ENCODE measurements at regions not wholly inside any gene's neighbourhood (a gene's known extent, or its start where the extent isn't known, plus 50 kb on each side); places are given as distances from the start of the nearest gene placed in this dataset.

- intact Hi-C loops (cut with micrococcal nuclease): no loop called here
- ATAC-seq: no peak
- no peak overlapping the region for H3K27ac Mint-ChIP-seq
These were observed 314.5 kb upstream of the AKR1E2 start for GRCh38 chr10:4511509-4511908.

GRCh38 chr10:4509405-4509804, 316.6 kb upstream of the AKR1E2 start:
- H3K9me3 Mint-ChIP-seq: no peaks in the 10 kb centered on the region
- intact Hi-C loops (cut with micrococcal nuclease): no loop called here
- H3K4me1 Mint-ChIP-seq (ENCODE audit: low read depth): peaks cover 4% of the 10 kb centered on the region
- no peak overlapping the region for H3K4me3 Mint-ChIP-seq
- TF ChIP-seq CTCF (IDR thresholded peaks at IDR 0.05): no peak
- H3K27me3 Mint-ChIP-seq: peaks cover 2% of the 10 kb centered on the region
- POLR2A ChIA-PET: no interaction called here
- CTCF ChIA-PET: interaction anchor here (0.6 kb wide), 1 partner anchor 35 kb away, joined by 3 read pairs; no protein-coding TSS in a partner anchor
- DNase-seq (no peak), ATAC-seq (no peak)
- no peaks in the 10 kb centered on the region for H3K36me3 Mint-ChIP-seq (ENCODE audit: low read depth)
- no peak overlapping the region for H3K27ac Mint-ChIP-seq

More at GRCh38 chr10:4511509-4511908, 314.5 kb upstream of the AKR1E2 start:
- Mint-ChIP-seq H3K4me3 (no peak overlapping the region), H3K27me3 (peaks cover 6% of the 10 kb centered on the region), H3K36me3 (ENCODE audit: low read depth) (no peaks in the 10 kb centered on the region), H3K9me3 (no peaks in the 10 kb centered on the region), H3K4me1 (ENCODE audit: low read depth) (peaks cover 7% of the 10 kb centered on the region)
- CTCF ChIA-PET: interaction anchor here (1.0 to 1.5 kb wide), 2 partner anchors 118 to 146 kb away, joined by 3 to 5 read pairs; no protein-coding TSS in a partner anchor
- no peak for TF ChIP-seq CTCF (IDR thresholded peaks at IDR 0.05)
- POLR2A ChIA-PET: no interaction called here
- no peak for DNase-seq

- ATAC-seq (no peak), DNase-seq (no peak)
- intact Hi-C loops (cut with micrococcal nuclease): no loop called here
- peaks cover 2% of the 10 kb centered on the region for H3K27me3 Mint-ChIP-seq
- no peaks in the 10 kb centered on the region for H3K9me3 Mint-ChIP-seq
- no peaks in the 10 kb centered on the region for H3K36me3 Mint-ChIP-seq (ENCODE audit: low read depth)
- H3K4me3 Mint-ChIP-seq: no peak overlapping the region
- H3K4me1 Mint-ChIP-seq (ENCODE audit: low read depth): no peaks in the 10 kb centered on the region
- TF ChIP-seq CTCF (IDR thresholded peaks at IDR 0.05): no peak
- H3K27ac Mint-ChIP-seq: no peak overlapping the region
- ChIA-PET CTCF (no interaction called here), POLR2A (no interaction called here)
These were observed 319.9 kb upstream of the AKR1E2 start for GRCh38 chr10:4506095-4506494.

- ChIA-PET POLR2A (no interaction called here), CTCF (no interaction called here)
- intact Hi-C loops (cut with micrococcal nuclease): no loop called here
- no peak for DNase-seq
- H3K36me3 Mint-ChIP-seq (ENCODE audit: low read depth): no peaks in the 10 kb centered on the region
- H3K9me3 Mint-ChIP-seq: no peaks in the 10 kb centered on the region
- no peaks in the 10 kb centered on the region for H3K4me1 Mint-ChIP-seq (ENCODE audit: low read depth)
- no peak overlapping the region for H3K4me3 Mint-ChIP-seq
- no peak for ATAC-seq
- peaks cover 2% of the 10 kb centered on the region for H3K27me3 Mint-ChIP-seq
- no peak overlapping the region for H3K27ac Mint-ChIP-seq
- TF ChIP-seq CTCF (IDR thresholded peaks at IDR 0.05): no peak
These were observed 321.5 kb upstream of the AKR1E2 start for GRCh38 chr10:4504550-4504949.

GRCh38 chr10:4503076-4503475, 322.9 kb upstream of the AKR1E2 start:
- no peaks in the 10 kb centered on the region for H3K36me3 Mint-ChIP-seq (ENCODE audit: low read depth)
- DNase-seq (no peak), ATAC-seq (no peak)
- H3K4me1 Mint-ChIP-seq (ENCODE audit: low read depth): no peaks in the 10 kb centered on the region
- intact Hi-C loops (cut with micrococcal nuclease): no loop called here
- H3K27me3 Mint-ChIP-seq: peaks cover 2% of the 10 kb centered on the region
- H3K9me3 Mint-ChIP-seq: no peaks in the 10 kb centered on the region
- no peak overlapping the region for H3K27ac Mint-ChIP-seq
- ChIA-PET CTCF (no interaction called here), POLR2A (interaction anchor here (0.5 kb wide), 1 partner anchor 725 kb away, joined by 3 read pairs; no protein-coding TSS in a partner anchor)
- TF ChIP-seq CTCF (IDR thresholded peaks at IDR 0.05): no peak
- H3K4me3 Mint-ChIP-seq: no peak overlapping the region
